HG03460 (cell line): ENCODE measurements at regions not wholly inside any gene's neighbourhood (a gene's known extent, or its start where the extent isn't known, plus 50 kb on each side); places are given as distances from the start of the nearest gene placed in this dataset.

Source experiments
- ATAC-seq: cut with Tn5 transposase; IDR thresholded peaks from one replicate; pipeline ENCODE4 v1.9.1; 2021; ENCODE audit not compliant: unreplicated experiment

DNA sequence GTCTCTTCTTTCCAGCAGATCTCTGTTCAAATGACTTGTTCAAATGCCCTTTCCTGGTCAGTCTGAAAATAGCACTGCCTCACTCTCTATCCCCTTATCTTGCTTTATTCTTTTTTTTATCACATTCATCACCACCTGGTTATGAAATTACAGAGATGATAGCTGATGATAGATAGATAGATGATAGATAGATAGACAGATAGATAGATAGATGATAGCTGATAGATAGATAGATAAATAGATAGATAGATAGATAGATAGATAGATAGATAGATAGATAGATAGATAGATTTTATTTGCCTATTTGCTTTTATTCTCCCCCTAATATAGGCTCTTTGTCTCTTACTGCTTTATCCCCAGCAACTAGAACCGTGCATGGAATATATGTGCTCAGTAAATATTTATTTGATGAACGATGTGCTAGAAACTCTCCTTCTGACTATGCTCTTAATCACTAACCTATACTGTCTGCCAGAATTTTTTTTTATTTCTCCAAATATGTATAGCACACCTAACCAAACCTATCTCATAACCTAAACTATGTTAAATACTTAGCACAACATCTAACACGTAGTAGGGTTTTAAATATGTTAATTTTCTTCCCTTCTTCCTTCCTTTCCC lies 372.8 kb upstream of the DUSP10 start:
- no peak for ATAC-seq

DNA sequence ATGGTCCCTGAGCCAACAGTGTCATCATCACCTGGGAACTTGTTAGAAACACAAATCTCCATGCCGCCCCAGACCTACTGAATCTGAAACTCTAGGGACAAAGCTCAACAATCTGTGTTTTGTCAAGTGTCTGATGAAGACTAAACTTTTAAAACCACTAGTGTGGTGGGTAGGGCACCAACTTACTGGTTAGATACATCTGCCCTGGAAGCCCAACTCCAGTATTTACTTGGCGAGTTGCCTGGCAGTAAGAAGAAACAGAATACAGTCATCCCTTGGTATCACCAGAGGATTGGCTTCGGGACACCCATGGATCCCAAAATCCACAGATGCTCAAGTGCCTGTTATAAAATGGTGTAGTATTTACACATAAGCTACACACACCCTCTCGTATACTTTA lies 367.9 kb upstream of the DUSP10 start:
- no peak for ATAC-seq

DNA sequence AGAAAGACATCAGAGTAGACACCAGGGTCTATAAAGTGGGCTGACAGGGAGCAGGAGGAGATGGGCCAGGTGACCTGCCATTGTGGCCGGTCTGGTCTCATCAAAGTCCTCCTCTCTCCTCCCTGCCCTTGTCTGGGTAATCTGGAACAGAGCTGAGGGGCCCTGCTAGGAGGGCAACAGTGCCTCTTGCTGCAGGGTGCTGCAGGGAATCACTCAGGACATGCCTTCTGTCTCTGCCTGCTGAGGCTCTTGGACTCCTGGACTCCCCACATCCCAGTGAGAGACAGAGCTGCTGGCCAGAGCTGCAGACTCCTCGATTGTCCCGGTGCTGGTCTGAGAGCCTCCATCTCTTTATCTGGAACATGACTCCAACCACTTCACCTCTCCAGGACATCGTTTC lies 366.1 kb upstream of the DUSP10 start:
- no peak for ATAC-seq

DNA sequence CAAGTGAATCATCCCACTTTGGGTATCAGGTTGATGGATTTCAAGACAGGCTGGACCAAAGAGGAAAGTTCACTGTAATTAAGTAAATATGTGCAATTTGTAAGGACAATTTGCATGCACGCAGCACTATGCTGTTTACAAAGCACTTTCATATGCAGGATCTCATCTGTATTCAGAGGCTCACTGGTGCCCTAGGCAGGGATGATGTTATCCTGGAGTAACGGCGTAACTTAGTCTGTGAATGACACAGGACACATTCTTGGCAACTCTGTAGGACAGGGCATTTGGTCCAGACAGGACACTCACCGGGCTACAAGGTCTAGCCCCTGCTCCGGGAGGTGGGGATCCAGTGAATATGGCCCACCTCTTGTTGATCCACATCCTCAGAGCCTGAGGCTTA lies 365.4 kb upstream of the DUSP10 start:
- ATAC-seq: no peak

DNA sequence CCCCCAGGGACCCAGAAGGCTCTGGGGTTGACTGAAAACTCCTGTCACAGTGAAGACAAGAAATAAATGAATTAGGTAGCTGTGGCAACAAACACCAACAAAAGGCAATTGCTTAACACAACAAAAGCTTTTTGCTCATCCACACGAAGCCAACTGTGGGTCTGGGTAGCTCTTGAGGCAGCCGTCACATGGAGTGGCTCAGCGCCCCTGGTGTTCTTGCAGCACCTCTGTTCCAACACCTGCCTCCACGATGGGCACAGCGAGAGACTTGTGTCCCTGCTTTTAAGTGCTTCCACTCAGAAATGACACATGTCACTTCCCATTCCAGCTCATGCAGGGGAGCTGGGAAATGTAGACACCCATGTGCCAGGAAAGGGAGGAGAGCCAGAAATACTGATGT lies 364.5 kb upstream of the DUSP10 start:
- ATAC-seq: no peak

DNA sequence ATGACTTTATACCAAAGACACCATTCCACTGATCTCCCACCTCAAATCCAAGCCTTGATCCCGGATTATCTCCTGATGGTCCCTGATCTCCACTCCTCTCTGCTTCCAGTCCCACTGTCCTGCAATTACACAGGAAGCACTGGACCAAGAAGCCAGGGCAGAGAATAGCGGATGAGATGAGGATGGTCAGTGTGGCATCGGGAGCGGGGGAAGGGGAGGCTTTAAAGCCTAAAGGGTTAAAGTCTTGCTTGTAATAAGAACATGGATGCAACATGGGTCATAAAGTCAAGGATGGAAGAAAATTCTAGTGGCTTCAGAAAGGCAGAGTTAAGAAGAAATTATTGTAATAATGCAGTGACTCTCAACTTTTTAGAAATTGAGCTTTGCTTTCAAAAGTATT lies 364.0 kb upstream of the DUSP10 start:
- no peak for ATAC-seq

DNA sequence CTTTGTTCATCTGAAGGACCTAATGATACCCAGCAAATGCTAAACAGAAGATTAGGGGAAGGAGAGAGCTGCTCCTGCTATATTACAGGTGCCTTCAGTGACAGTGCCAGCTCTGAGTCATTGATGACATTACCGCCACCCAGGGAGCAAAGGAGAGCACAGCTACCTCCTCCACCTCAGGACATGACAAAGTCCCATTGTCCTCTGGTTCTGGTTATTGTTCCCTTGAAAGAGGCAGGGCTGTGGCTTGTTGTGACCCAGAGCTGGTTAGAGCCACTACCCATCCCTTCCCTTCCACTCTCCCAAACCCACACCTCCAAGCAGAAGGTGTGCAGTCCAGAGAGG lies 363.5 kb upstream of the DUSP10 start:
- no peak for ATAC-seq

DNA sequence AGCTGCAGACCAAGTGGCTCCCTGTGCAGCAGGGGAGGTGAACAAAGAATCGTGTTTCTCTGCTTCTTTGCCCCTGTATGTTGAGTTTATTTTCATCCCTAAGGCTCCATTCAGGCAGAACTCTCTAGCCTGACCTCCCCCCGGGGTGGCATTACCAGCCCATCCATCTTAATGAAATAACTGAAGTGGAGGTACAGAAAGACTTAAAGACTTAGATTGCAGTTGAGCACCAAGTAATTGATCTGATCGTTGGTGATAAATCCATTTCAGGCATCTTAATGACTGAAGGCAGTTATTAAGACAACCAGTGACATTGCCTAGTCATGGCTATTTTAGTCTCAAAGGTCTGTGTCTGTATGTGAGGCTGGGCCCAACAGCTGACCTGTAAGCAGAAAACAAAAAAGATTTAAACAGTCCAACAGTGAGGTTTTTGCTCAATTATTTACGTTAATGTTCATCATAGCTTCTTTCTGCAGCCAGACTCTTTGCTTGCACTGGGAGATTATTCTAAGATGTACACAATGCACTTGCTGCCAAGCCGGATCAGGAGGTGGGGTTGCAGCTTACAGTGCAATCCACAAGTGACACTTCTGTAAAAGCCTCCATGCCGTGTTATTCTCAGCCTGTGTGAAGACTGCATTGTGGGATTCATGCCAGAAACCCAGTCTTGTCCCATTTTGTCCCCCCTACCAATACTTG lies 363.0 kb upstream of the DUSP10 start:
- no peak for ATAC-seq

DNA sequence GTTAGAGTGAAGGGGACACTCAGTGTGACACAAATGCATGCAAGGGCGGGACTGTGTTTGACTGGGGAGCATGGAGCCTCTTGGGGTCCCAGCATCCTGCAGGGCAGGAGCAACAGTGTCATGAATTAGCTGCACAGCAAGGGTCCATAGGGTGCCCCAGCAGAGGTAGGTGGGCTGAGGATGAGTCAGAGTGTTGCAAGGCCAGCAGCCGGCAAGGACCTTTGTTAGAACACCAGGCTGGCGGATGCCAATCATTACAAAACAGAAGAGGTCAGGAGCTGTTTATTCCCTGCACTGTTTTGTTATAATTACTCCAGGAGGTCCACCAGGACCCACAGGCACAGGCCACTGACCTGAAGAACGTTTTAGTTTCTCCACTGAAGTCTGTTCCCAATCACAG lies 362.2 kb upstream of the DUSP10 start:
- no peak for ATAC-seq

DNA sequence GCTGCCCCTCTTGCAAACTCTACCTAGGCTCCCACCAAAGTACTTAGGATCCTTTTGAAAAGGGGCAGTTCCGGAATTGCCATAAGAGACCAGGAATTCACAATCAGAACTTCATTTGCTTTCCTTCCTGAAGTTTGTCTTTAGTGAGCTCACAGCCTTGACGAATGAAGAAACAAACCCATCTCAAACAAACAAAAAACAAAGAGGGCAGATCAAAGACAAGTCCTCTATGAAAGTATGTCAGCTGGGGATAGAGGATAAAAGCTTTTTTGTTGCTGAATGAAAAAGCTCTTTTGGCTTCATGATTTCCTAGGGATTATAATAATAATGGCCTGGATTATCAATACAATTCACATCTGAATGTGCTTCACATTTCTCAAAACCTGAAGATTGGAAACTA lies 357.9 kb upstream of the DUSP10 start:
- ATAC-seq: no peak

DNA sequence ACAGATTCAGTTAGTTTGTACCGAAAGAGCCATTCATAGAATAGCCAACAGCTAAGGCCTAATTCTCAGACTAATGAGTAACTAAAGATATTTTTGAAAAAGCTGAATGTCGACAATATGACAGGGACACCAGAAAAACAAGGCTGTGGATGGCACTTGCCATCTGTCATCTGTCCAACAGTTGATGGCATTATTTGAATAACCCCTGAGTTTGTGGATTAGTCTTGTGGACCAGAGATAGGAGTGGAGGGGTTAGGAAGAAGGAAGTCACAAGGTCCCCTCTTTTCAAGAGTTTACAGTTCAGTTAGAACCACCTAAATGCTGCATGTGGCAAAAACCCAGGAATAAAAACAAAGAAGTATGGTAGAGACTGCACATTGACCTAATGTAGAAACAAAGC lies 356.5 kb upstream of the DUSP10 start:
- no peak for ATAC-seq

DNA sequence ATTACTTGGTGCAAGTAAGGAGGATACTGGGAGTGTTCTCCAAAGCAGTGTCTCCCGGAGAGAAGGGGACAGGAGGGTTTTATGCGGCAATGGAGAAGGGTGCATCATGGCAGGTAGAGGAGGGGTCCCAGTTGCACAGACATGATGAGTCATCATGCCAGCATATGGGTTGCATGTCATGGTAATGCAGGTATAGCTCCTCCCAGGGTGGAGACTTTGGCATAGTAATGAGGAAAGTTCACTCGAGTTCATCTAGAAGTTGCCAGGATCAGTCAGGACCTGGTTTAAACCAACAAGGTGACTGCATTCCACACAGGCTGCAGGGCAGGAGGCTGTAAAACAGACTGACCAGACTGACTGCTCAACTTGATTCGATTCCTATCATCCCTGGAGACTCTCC lies 355.7 kb upstream of the DUSP10 start:
- no peak for ATAC-seq

DNA sequence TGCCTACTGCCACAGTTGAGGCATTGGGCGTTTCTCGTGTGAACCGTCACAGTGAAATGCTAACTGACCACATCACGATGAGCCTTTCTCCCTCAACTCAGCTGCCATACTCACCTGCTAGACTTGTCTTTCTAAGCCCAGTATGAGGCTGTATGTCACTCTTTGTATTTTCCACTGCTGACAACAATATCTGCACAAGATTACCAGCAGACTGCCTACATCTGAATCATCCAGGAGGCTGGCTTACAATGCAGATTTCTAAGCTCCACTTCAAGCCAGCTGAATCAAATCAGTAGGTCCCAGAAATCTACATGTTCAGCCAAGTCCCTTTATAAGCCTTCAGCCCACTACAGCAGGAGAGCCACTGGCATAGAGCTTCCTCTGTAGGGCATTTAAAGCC lies 355.0 kb upstream of the DUSP10 start:
- no peak for ATAC-seq

DNA sequence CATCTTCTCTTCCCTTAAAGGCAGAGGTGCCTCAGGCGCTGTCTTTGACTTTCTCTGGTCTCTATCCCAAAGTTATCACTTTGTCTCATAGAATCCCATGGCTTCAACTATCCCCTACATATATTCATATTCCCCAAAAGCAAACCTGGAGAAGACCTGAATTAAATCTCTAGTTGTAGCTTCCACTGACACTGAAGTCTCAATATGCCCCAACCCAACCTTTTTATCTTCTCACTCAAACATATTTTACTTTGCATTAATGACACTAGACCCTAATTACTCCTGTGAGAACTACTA lies 354.5 kb upstream of the DUSP10 start:
- no peak for ATAC-seq

DNA sequence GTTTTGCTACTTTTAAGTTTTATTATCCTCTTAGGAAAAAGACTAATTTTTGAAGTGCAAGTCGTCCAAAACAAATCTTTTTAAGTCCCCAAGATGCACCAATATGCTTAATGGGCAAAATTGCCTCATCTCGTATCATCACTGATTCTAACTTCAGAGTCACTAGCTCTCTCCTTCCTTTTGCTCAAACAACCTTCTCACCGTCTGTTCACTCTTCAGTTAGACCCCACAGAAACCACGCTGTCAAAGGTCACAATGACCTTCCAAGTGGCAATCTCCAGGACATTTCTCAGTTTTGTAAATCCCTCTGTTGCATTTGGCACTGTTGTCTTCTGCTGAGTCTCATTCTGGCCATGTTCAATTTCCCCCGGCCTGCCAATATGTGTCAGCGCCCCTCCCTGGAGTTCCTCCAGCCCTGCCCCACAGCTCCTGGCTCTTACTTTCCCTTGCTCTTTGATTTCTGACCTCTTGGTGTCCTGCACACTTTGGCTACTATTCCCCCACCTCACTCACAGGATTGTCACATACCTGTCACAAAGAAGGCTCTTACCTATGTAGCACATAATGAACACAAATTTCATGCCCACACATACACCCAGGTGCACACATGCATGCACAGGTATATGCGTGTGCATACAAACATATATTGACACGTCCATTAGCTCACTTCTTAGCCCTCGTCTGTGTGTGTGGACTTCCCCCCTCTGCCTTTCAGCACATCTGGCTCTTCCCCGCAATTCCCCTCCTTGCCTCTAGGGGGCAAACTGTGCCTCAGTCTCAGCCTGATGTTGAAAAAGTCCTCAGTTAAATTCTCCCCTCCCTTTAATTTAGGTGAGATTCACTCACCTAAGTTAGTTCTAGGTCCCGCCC lies 354.0 kb upstream of the DUSP10 start:
- ATAC-seq: peak; percentile 60

DNA sequence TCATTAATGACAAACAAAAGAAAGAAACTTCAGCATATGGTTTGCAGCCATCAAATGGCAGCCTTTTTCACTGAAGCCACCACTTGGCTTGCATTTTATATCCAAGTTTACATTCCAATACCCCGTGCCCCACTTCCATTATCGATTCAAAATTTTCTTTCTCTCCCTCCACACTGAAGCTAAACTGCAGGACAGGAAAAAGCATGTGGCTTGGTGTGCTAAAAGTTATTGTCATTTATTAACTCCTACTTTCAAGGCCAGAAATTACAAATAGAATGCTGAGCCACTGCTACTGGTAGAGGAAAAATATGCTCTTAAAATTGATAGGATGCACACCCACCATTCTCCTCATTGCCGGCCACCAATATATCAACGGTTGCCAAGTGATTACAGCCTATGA lies 351.6 kb upstream of the DUSP10 start:
- no peak for ATAC-seq

DNA sequence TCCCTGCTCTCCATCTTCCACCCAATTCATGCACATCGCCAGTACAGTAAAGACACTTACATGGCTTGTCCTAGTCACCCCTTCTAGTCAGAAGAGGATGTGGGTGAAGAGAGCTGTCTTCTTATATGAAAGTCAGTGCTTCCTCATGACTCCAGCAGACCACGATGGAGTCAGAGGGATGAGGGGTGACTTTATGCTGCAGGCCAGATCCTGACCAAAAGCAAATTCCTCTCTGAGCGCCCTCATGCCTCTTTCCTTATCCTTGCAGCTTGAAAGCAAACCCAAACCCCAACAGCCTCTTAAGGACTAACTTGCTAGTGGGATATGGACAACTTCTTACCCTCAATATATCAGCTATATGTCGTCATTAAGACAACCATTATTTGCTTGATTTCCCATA lies 348.2 kb upstream of the DUSP10 start:
- ATAC-seq: no peak

DNA sequence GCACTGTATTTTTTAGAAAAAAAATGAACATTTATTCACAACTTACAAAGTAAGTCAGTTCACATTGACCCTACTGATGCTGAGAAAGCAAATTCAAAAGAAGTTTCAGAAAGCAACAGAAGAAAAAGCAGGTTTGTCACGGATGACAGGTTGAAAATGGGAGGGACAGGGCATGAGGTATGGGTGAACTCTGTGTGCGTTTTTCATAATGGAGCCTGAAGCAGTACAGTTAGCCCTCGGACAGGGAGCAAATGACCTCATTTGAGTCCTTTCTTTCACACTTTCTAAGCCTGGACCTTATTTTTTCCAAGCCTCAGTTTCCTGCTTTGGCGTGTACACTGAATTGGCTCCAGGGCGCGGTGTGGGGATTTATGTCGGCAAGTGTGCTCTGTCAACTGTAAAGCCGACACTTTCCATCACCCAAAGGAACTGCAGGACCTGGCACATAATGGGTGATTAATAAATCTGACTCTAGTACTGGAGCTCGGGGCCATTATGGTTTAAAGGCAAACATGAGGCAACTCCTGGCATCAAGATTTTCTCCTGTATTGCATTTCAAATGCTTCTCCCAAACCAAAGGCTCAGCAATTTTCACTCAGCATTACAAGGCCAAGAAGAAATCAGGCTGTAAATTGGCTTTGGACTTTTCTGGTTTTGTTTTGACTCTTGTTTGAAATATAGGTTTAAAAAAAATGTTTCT lies 345.5 kb upstream of the DUSP10 start:
- no peak for ATAC-seq

DNA sequence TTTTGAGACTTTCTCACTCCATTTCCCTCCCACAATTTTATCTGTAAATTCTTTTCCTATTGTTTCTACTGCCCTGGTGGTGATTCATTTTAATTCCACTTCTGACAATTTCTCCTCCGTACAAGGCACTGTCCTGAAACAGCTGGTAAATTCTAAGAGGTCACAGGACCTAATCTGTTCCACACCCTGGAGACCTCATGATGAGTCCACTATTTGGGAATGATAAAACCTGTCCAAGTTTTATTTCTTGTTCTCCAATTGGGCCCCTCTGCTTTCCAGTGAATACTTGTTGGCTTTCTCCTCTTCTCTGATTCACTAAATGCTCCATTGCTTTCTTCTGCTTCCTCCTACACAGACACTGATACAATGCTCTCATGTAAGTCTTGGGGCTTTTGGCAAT lies 343.1 kb upstream of the DUSP10 start:
- ATAC-seq: no peak

DNA sequence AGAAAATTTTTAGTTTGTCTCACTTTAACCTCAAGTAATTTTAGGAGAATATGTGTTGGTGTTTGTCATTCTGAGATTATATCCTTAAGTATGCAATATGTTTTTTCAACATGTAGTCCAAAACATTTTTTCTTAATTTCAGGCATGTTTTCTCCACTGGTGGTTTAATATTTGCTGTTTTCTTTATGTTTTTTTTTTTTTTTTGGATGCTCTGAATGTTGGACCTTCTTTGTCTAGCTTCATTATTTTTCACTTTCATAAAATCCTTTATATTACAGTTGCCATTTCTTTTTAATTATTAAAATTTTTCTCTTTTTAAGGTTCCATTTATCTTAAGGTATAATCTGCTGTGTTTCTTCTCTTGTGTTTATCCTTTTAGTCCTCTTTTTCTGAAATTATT lies 342.2 kb upstream of the DUSP10 start:
- no peak for ATAC-seq

DNA sequence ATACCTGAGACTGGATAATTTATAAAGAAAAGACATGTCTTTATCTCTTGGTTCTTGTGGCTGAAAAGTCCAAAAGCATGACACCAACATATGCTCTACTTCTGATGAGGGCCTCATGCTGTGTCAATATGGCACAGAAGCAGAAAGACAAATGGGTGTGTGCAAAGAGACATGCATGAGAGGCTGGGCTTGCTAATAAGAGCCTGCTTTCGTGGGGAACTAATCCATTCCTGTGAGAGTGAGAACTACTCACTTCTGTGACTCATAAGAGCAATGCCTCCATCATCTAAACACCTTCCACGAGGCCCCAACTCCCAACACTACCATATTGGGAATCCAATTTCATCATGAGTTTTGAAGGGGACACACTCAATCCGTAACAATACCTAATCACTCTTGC lies 340.0 kb upstream of the DUSP10 start:
- no peak for ATAC-seq

DNA sequence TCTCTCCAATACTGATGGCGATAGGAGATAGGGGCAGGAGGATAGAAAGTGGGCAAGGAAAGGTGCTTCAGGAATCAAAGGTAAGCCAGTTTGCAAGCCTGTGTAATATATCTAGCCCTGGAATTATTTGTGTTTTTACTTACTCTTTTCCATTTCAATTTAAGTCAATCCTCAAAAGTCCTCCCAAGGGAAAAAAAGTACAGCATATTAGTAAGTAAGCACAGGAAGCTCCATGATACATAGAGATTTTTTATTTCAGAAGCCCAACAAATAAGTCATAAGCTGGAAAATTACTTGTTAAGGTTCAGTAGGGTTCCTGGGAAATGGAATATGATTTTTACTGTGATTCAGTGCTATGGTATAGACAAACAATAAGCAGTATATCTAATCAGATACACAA lies 337.7 kb upstream of the DUSP10 start:
- no peak for ATAC-seq
